ENCODE measurements at regions not wholly inside any gene's neighbourhood (a gene's known extent, or its start where the extent isn't known, plus 50 kb on each side); places are given as distances from the start of the nearest gene placed in this dataset.
"Not testable (repeated sequence)": the region's sequence is repeated elsewhere in the genome, so short reads cannot be mapped to it uniquely, and the experiment has no call there.

GRCh38 chr7:4486907-4487306, 195.2 kb upstream of the FOXK1 start:
- H3K36me3 Mint-ChIP-seq (ENCODE audit: low read depth): no peaks in the 10 kb centered on the region
- H3K4me1 Mint-ChIP-seq (ENCODE audit: low read depth): no peaks in the 10 kb centered on the region
- H3K9me3 Mint-ChIP-seq (ENCODE audit: insufficient read depth): peaks cover 7% of the 10 kb centered on the region
- H3K4me3 Mint-ChIP-seq: no peak overlapping the region
- H3K27me3 Mint-ChIP-seq (ENCODE audit: low read depth): no peaks in the 10 kb centered on the region
- POLR2A ChIA-PET: no interaction called here
- DNase-seq (no peak), ATAC-seq (no peak)
- no peak overlapping the region for H3K27ac Mint-ChIP-seq
- CTCF ChIA-PET: no interaction called here

- H3K4me1 Mint-ChIP-seq (ENCODE audit: low read depth); CTCF ChIA-PET; DNase-seq; ATAC-seq; H3K27ac Mint-ChIP-seq; H3K4me3 Mint-ChIP-seq; H3K36me3 Mint-ChIP-seq (ENCODE audit: low read depth); H3K9me3 Mint-ChIP-seq (ENCODE audit: insufficient read depth); POLR2A ChIA-PET; H3K27me3 Mint-ChIP-seq (ENCODE audit: low read depth): not testable (repeated sequence)
Observed at GRCh38 chr7:4496911-4497310, 185.2 kb upstream of the FOXK1 start.

- ChIA-PET CTCF (no interaction called here), POLR2A (no interaction called here)
- H3K4me1 Mint-ChIP-seq (ENCODE audit: low read depth): no peaks in the 10 kb centered on the region
- H3K9me3 Mint-ChIP-seq (ENCODE audit: insufficient read depth): no peaks in the 10 kb centered on the region
- ATAC-seq (no peak), DNase-seq (no peak)
- H3K27ac Mint-ChIP-seq: no peak overlapping the region
- no peaks in the 10 kb centered on the region for H3K36me3 Mint-ChIP-seq (ENCODE audit: low read depth)
- no peaks in the 10 kb centered on the region for H3K27me3 Mint-ChIP-seq (ENCODE audit: low read depth)
- no peak overlapping the region for H3K4me3 Mint-ChIP-seq
Observed at GRCh38 chr7:4500812-4501211, 181.3 kb upstream of the FOXK1 start.

- POLR2A ChIA-PET; ATAC-seq; H3K27ac Mint-ChIP-seq; H3K9me3 Mint-ChIP-seq (ENCODE audit: insufficient read depth); H3K27me3 Mint-ChIP-seq (ENCODE audit: low read depth); H3K4me3 Mint-ChIP-seq; H3K4me1 Mint-ChIP-seq (ENCODE audit: low read depth); DNase-seq; CTCF ChIA-PET; H3K36me3 Mint-ChIP-seq (ENCODE audit: low read depth): not testable (repeated sequence)
Observed at GRCh38 chr7:4507886-4508285, 174.2 kb upstream of the FOXK1 start.

GRCh38 chr7:4513450-4513849, 168.6 kb upstream of the FOXK1 start:
- Mint-ChIP-seq H3K4me1 (ENCODE audit: low read depth) (no peaks in the 10 kb centered on the region), H3K27me3 (ENCODE audit: low read depth) (no peaks in the 10 kb centered on the region), H3K4me3 (no peak overlapping the region), H3K9me3 (ENCODE audit: insufficient read depth) (no peaks in the 10 kb centered on the region), H3K36me3 (ENCODE audit: low read depth) (no peaks in the 10 kb centered on the region), H3K27ac (no peak overlapping the region)
- DNase-seq: no peak
- ChIA-PET POLR2A (no interaction called here), CTCF (no interaction called here)
- no peak for ATAC-seq

GRCh38 chr7:4519819-4520520, 162.1 kb upstream of the FOXK1 start:
- ATAC-seq (no peak), DNase-seq (no peak)
- no peaks in the 10 kb centered on the region for H3K27me3 Mint-ChIP-seq (ENCODE audit: low read depth)
- H3K4me1 Mint-ChIP-seq (ENCODE audit: low read depth): no peaks in the 10 kb centered on the region
- H3K36me3 Mint-ChIP-seq (ENCODE audit: low read depth): no peaks in the 10 kb centered on the region
- H3K9me3 Mint-ChIP-seq (ENCODE audit: insufficient read depth): no peaks in the 10 kb centered on the region
- ChIA-PET CTCF (no interaction called here), POLR2A (no interaction called here)
- H3K27ac Mint-ChIP-seq: no peak overlapping the region
- no peak overlapping the region for H3K4me3 Mint-ChIP-seq

GRCh38 chr7:4523219-4523618, 158.9 kb upstream of the FOXK1 start:
- DNase-seq: no peak
- Mint-ChIP-seq H3K36me3 (ENCODE audit: low read depth) (no peaks in the 10 kb centered on the region), H3K9me3 (ENCODE audit: insufficient read depth) (no peaks in the 10 kb centered on the region), H3K27ac (no peak overlapping the region), H3K27me3 (ENCODE audit: low read depth) (no peaks in the 10 kb centered on the region), H3K4me3 (no peak overlapping the region), H3K4me1 (ENCODE audit: low read depth) (no peaks in the 10 kb centered on the region)
- ATAC-seq: no peak
- CTCF ChIA-PET: no interaction called here
- POLR2A ChIA-PET: no interaction called here

GRCh38 chr7:4523873-4524272, 158.2 kb upstream of the FOXK1 start:
- Mint-ChIP-seq H3K27ac (no peak overlapping the region), H3K9me3 (ENCODE audit: insufficient read depth) (no peaks in the 10 kb centered on the region), H3K4me3 (no peak overlapping the region), H3K4me1 (ENCODE audit: low read depth) (no peaks in the 10 kb centered on the region), H3K36me3 (ENCODE audit: low read depth) (no peaks in the 10 kb centered on the region), H3K27me3 (ENCODE audit: low read depth) (no peaks in the 10 kb centered on the region)
- no peak for ATAC-seq
- ChIA-PET POLR2A (no interaction called here), CTCF (no interaction called here)
- DNase-seq: no peak

GRCh38 chr7:4525884-4526283, 156.2 kb upstream of the FOXK1 start:
- H3K4me3 Mint-ChIP-seq: no peak overlapping the region
- ChIA-PET CTCF (no interaction called here), POLR2A (no interaction called here)
- H3K27ac Mint-ChIP-seq: no peak overlapping the region
- no peaks in the 10 kb centered on the region for H3K36me3 Mint-ChIP-seq (ENCODE audit: low read depth)
- no peaks in the 10 kb centered on the region for H3K4me1 Mint-ChIP-seq (ENCODE audit: low read depth)
- H3K9me3 Mint-ChIP-seq (ENCODE audit: insufficient read depth): no peaks in the 10 kb centered on the region
- DNase-seq: no peak
- no peaks in the 10 kb centered on the region for H3K27me3 Mint-ChIP-seq (ENCODE audit: low read depth)
- no peak for ATAC-seq

- DNase-seq: no peak
- no peak overlapping the region for H3K27ac Mint-ChIP-seq
- no peak overlapping the region for H3K4me3 Mint-ChIP-seq
- no peaks in the 10 kb centered on the region for H3K9me3 Mint-ChIP-seq (ENCODE audit: insufficient read depth)
- H3K27me3 Mint-ChIP-seq (ENCODE audit: low read depth): no peaks in the 10 kb centered on the region
- ChIA-PET POLR2A (no interaction called here), CTCF (no interaction called here)
- H3K4me1 Mint-ChIP-seq (ENCODE audit: low read depth): no peaks in the 10 kb centered on the region
- ATAC-seq: no peak
- no peaks in the 10 kb centered on the region for H3K36me3 Mint-ChIP-seq (ENCODE audit: low read depth)
Observed at GRCh38 chr7:4527988-4528636, 154.0 kb upstream of the FOXK1 start.

GRCh38 chr7:4531236-4531635, 150.9 kb upstream of the FOXK1 start:
- Mint-ChIP-seq H3K4me1 (ENCODE audit: low read depth) (no peaks in the 10 kb centered on the region), H3K9me3 (ENCODE audit: insufficient read depth) (no peaks in the 10 kb centered on the region), H3K27me3 (ENCODE audit: low read depth) (no peaks in the 10 kb centered on the region), H3K27ac (no peak overlapping the region), H3K4me3 (no peak overlapping the region), H3K36me3 (ENCODE audit: low read depth) (no peaks in the 10 kb centered on the region)
- ChIA-PET CTCF (no interaction called here), POLR2A (no interaction called here)
- DNase-seq (no peak), ATAC-seq (no peak)

- H3K27ac Mint-ChIP-seq; POLR2A ChIA-PET; H3K27me3 Mint-ChIP-seq (ENCODE audit: low read depth); ATAC-seq; H3K9me3 Mint-ChIP-seq (ENCODE audit: insufficient read depth); CTCF ChIA-PET; H3K4me3 Mint-ChIP-seq; H3K36me3 Mint-ChIP-seq (ENCODE audit: low read depth); DNase-seq; H3K4me1 Mint-ChIP-seq (ENCODE audit: low read depth): not testable (repeated sequence)
Observed at GRCh38 chr7:4533339-4533738, 148.8 kb upstream of the FOXK1 start.

- Mint-ChIP-seq H3K4me3 (no peak overlapping the region), H3K36me3 (ENCODE audit: low read depth) (peaks cover 2% of the 10 kb centered on the region), H3K27ac (no peak overlapping the region), H3K9me3 (ENCODE audit: insufficient read depth) (peaks cover 17% of the 10 kb centered on the region), H3K4me1 (ENCODE audit: low read depth) (no peaks in the 10 kb centered on the region), H3K27me3 (ENCODE audit: low read depth) (peaks cover 3% of the 10 kb centered on the region)
- DNase-seq (no peak), ATAC-seq (no peak)
- POLR2A ChIA-PET: no interaction called here
- CTCF ChIA-PET: no interaction called here
Observed at GRCh38 chr7:4549681-4550080, 132.4 kb upstream of the FOXK1 start.

All from activated CD8-positive, alpha-beta T cell treated with anti-CD3 and anti-CD28 coated beads, Interleukin-2, amount 10 ng/mL, durations not matched to agents 7 days and 5 days (primary cell).